SU-DHL-6 (cell line): ENCODE measurements at regions not wholly inside any gene's neighbourhood (a gene's known extent, or its start where the extent isn't known, plus 50 kb on each side); places are given as distances from the start of the nearest gene placed in this dataset.
"Not testable (repeated sequence)": the region's sequence is repeated elsewhere in the genome, so short reads cannot be mapped to it uniquely, and the experiment has no call there.

Experiments
- H2AFZ ChIP-seq: fragments of 200-600 bp; sonication (generic); 2 replicates; pipeline ENCODE4 v1.6.1; 2014; ENCODE audit warnings: low read depth, mild to moderate bottlenecking, moderate library complexity, mixed read lengths, antibody characterized with exemption, low read length; ENCODE audit not compliant: severe bottlenecking
- H3F3A ChIP-seq: fragments of 200-600 bp; shearing (Covaris generic); 2 replicates; pipeline ENCODE4 v1.6.0; 2016; ENCODE audit warnings: antibody characterized with exemption, mild to moderate bottlenecking; ENCODE audit not compliant: insufficient read depth
- H3K27ac ChIP-seq: fragments of 200-600 bp; sonication (generic); 2 replicates; pipeline ENCODE4 v1.5.1; 2016; ENCODE audit warnings: low read depth, mild to moderate bottlenecking, low read length, moderate library complexity, mixed read lengths
- H3K27me3 ChIP-seq: fragments of 200-600 bp; sonication (generic), shearing (Covaris generic); 2 replicates; pipeline ENCODE4 v1.6.0; 2014; ENCODE audit warnings: mild to moderate bottlenecking, low read length
- H3K36me3 ChIP-seq: fragments of 200-600 bp; sonication (generic); 2 replicates; pipeline ENCODE4 v1.6.1; 2014; ENCODE audit warnings: mild to moderate bottlenecking, low read length, mixed read lengths
- H3K4me2 ChIP-seq: fragments of 300-600, 200-600 bp; shearing (Covaris generic), sonication (generic); 2 replicates; pipeline ENCODE4 v1.6.0; 2014; ENCODE audit warnings: low read length, low read depth, mild to moderate bottlenecking; ENCODE audit not compliant: poor library complexity, severe bottlenecking
- H3K4me3 ChIP-seq: fragments of 200-600 bp; sonication (generic); 2 replicates; pipeline ENCODE4 v1.5.1; 2014; ENCODE audit warnings: antibody characterized with exemption, low read length, mild to moderate bottlenecking, mixed read lengths; ENCODE audit not compliant: insufficient read depth, poor library complexity, severe bottlenecking
- H3K79me2 ChIP-seq: fragments of 200-600 bp; sonication (generic); 2 replicates; pipeline ENCODE4 v1.6.1; 2014; ENCODE audit warnings: mild to moderate bottlenecking, low read length, moderate library complexity; ENCODE audit not compliant: insufficient read depth
- H3K9ac ChIP-seq: fragments of 200-600 bp; sonication (generic); 2 replicates; pipeline ENCODE4 v1.7.0; 2014; ENCODE audit warnings: mild to moderate bottlenecking, low read length
- H3K9me2 ChIP-seq: fragments of 200-600 bp; sonication (generic); replicated peaks from 2 replicates; pipeline ENCODE4 v1.6.1; 2014; ENCODE audit warnings: low read length; ENCODE audit not compliant: insufficient read depth
- H3K9me3 ChIP-seq: fragments of 200-600 bp; sonication (generic); 2 replicates; pipeline ENCODE4 v1.6.1; 2014; ENCODE audit warnings: low read length, mixed read lengths; ENCODE audit not compliant: insufficient read depth
- H4K20me1 ChIP-seq: fragments of 200-600 bp; sonication (generic); 2 replicates; pipeline ENCODE4 v1.6.1; 2014; ENCODE audit warnings: low read depth, mild to moderate bottlenecking, antibody characterized with exemption, low read length, moderate library complexity, mixed read lengths
- EZH2phosphoT487 ChIP-seq: fragments of 200-600 bp; sonication (generic), shearing (Covaris generic); conservative IDR thresholded peaks from 2 replicates; pipeline ENCODE4 v1.6.1; 2018; ENCODE audit warnings: mild to moderate bottlenecking, antibody characterized with exemption, low read length, moderate library complexity, mixed read lengths
- TF ChIP-seq, protein P1 (sequence below): fragments of 200-600 bp; sonication (generic); IDR thresholded peaks from one replicate; pipeline ENCODE4 v1.5.1; 2017; ENCODE audit warnings: antibody characterized with exemption, mild to moderate bottlenecking, low read length, moderate library complexity; ENCODE audit not compliant: insufficient read depth, poor library complexity, severe bottlenecking

DNA sequence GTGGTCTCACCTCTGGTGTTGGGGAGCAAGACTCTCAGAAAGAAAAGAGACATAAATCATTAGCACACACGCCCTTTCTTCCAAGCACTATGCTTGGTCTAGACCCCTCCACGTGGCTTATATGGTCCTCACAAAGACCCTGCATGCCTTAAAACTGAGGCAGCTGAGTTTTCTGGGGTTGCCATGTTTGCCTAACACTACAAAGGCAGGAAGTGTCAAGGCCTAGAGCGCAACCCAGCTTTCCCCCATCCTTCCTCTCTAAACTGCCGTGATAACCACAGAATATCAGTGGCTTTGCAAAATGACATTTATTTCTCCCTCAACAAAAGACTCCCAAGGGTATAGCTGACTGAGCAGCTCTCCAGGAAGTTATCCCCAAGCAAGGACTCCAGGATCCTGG, 146.5 kb upstream of the TOP1 start:
- Histone ChIP-seq H3K4me2 (no peak overlapping the region), H3K27ac (no peak overlapping the region)

DNA sequence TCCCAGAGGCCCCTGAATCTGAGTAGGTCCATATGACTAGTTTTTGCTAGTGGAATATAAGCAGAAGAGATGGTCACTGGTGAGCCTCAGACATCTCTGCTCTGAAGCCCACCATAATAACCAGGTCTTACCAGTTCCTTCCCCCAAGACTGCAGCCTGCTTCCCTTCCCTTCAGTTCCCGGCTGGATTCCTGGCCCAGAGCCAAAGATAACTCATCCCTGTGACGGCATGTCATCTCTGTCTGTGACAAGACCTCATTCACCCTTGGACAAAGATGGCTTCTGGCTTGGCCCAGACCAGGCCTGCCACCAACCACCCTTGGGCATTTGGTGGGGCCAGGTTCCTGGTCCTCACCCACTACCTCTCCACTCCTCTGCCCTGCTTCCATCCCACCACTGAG, 145.5 kb upstream of the TOP1 start:
- TF ChIP-seq EZH2phosphoT487: no peak
- TF ChIP-seq, protein P1, sequence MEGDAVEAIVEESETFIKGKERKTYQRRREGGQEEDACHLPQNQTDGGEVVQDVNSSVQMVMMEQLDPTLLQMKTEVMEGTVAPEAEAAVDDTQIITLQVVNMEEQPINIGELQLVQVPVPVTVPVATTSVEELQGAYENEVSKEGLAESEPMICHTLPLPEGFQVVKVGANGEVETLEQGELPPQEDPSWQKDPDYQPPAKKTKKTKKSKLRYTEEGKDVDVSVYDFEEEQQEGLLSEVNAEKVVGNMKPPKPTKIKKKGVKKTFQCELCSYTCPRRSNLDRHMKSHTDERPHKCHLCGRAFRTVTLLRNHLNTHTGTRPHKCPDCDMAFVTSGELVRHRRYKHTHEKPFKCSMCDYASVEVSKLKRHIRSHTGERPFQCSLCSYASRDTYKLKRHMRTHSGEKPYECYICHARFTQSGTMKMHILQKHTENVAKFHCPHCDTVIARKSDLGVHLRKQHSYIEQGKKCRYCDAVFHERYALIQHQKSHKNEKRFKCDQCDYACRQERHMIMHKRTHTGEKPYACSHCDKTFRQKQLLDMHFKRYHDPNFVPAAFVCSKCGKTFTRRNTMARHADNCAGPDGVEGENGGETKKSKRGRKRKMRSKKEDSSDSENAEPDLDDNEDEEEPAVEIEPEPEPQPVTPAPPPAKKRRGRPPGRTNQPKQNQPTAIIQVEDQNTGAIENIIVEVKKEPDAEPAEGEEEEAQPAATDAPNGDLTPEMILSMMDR: no peak
- Histone ChIP-seq H2AFZ (no peak overlapping the region), H3K4me2 (no peak overlapping the region), H3K9me3 (no peaks in the 10 kb centered on the region), H3F3A (no peaks in the 10 kb centered on the region), H3K4me3 (no peak overlapping the region), H4K20me1 (no peaks in the 10 kb centered on the region), H3K9me2 (no peaks in the 10 kb centered on the region), H3K79me2 (no peaks in the 10 kb centered on the region), H3K27me3 (no peaks in the 10 kb centered on the region), H3K27ac (no peak overlapping the region), H3K36me3 (no peaks in the 10 kb centered on the region), H3K9ac (no peak overlapping the region)

More for the DNA sequence above, 146.5 kb upstream of the TOP1 start:
- no peak for TF ChIP-seq EZH2phosphoT487
- TF ChIP-seq, protein P1: no peak
- no peaks in the 10 kb centered on the region for H3K9me3 ChIP-seq
- H3K4me3 ChIP-seq: no peak overlapping the region
- no peaks in the 10 kb centered on the region for H4K20me1 ChIP-seq
- H3K27me3 ChIP-seq: no peaks in the 10 kb centered on the region
- H3K9me2 ChIP-seq: no peaks in the 10 kb centered on the region
- no peak overlapping the region for H3K9ac ChIP-seq
- no peaks in the 10 kb centered on the region for H3F3A ChIP-seq
- H3K36me3 ChIP-seq: no peaks in the 10 kb centered on the region
- no peak overlapping the region for H2AFZ ChIP-seq
- H3K79me2 ChIP-seq: no peaks in the 10 kb centered on the region

DNA sequence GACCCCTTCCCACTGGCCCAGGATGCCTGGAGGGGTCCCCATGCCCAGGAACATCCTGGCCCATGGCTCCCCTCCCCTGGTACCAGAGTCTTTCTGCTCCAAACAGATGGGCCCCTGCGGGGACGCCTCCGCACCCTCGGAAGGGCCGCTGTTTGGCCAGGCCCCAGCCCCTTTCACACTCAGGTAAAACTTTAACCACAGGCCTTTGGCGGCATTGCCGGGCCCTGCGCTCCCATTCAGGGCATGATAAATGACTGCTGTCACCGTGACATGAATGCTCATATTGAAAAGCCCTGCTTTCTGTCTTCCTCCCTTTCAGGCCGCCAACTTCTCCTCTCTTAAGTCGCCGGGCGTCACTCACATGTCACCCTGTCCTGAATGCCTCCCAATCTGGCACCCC, 141.5 kb upstream of the TOP1 start:
- no peaks in the 10 kb centered on the region for H4K20me1 ChIP-seq
- H3K27ac ChIP-seq: no peak overlapping the region
- H3K9me3 ChIP-seq: no peaks in the 10 kb centered on the region
- no peaks in the 10 kb centered on the region for H3F3A ChIP-seq
- TF ChIP-seq EZH2phosphoT487: no peak
- TF ChIP-seq, protein P1: no peak
- H3K4me3 ChIP-seq: no peak overlapping the region
- H3K9ac ChIP-seq: no peak overlapping the region
- no peaks in the 10 kb centered on the region for H3K27me3 ChIP-seq
- H3K36me3 ChIP-seq: no peaks in the 10 kb centered on the region
- H3K9me2 ChIP-seq: no peaks in the 10 kb centered on the region
- H2AFZ ChIP-seq: no peak overlapping the region
- H3K79me2 ChIP-seq: no peaks in the 10 kb centered on the region
- H3K4me2 ChIP-seq: no peak overlapping the region

DNA sequence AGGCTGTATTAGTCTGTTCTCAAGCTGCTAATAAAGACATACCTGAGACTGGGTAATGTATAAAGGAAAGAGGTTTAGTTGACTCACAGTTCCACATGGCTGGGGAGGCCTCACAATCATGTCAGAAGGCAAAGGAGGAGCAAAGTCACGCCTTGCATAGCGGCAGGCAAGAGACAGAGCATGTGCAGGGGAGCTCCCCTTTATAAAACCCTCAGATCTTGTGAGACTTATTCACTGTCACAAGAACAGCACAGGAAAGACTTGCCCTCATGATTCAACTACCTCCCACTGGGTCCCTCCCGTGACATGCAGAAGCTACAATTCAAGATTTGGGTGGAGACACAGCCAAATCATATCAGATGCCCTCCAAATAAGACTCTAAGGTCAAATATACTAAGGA, 139.4 kb upstream of the TOP1 start:
- H3K79me2 ChIP-seq, H3K9me2 ChIP-seq, H3K27me3 ChIP-seq, H3K9me3 ChIP-seq, H3K4me3 ChIP-seq, H4K20me1 ChIP-seq, H3K36me3 ChIP-seq, H3K4me2 ChIP-seq, H3K9ac ChIP-seq, H3K27ac ChIP-seq, H3F3A ChIP-seq, H2AFZ ChIP-seq: not testable (repeated sequence)
